ENCODE measurements at regions not wholly inside any gene's neighbourhood (a gene's known extent, or its start where the extent isn't known, plus 50 kb on each side); places are given as distances from the start of the nearest gene placed in this dataset.

DNA sequence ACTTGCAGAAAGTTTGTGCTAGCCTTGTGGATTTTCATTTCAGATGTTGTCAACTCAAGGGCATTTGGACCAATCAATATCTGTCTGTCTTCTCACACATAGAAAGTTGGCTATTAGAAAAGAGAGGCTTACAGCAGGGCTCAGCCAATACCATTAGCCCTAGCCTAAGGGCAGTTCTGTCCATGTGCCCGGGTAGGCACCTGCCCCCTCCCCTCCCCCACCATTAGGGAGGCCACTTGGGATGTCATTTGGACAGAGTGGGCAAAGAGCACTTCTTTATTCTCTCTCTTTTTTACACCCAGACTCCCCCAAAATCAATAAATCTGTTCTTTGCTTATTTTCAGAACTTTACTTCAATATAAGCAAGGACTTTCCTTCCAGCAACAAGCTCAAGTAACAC, 188.5 kb upstream of the MKI67 start:
- intact Hi-C loops (cut with DNase I), result no loop called here
- H3K27me3 ChIP-seq (ENCODE audit: insufficient read depth in 3 of 3, low read length in 2 of 3), result no peaks in the 10 kb centered on the region
- 67 to 70% (median 69%) methylated on average over 1 of the region's 1 CpG for WGBS, 3 donors

DNA sequence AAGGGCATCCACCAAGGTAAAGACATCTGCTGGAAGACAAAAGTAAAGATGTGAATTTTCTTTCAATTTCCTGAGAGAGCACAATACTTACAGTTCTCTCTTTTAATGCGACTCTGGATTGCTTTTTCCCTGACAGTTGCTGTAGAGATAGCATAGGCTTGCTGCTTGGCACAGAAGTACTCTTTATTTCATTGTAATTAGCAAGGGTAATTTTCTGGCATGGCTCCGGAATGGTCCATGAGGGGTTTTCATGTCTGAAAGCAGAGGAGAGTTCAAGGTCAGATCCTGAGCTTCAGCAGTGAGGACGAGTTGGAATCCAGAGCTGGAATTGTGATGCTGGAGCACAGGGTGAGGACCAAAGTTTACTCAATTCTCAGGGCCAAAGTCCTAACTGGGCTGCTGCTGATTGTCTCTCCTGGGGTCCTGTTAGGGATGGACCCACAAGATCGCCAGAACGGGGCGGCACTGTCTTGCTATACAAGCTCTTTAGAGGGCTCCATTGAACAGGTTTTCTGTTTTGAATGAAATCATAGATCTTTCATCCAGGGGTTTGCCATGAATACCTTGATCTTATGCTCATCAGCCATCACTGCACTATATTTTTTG, 190.0 kb upstream of the MKI67 start:
- intact Hi-C loops (cut with DNase I), result no loop called here
- ATAC-seq (no peak), DNase-seq (no peak)
- no peaks in the 10 kb centered on the region for H3K4me1 ChIP-seq
- TF ChIP-seq, protein P1, sequence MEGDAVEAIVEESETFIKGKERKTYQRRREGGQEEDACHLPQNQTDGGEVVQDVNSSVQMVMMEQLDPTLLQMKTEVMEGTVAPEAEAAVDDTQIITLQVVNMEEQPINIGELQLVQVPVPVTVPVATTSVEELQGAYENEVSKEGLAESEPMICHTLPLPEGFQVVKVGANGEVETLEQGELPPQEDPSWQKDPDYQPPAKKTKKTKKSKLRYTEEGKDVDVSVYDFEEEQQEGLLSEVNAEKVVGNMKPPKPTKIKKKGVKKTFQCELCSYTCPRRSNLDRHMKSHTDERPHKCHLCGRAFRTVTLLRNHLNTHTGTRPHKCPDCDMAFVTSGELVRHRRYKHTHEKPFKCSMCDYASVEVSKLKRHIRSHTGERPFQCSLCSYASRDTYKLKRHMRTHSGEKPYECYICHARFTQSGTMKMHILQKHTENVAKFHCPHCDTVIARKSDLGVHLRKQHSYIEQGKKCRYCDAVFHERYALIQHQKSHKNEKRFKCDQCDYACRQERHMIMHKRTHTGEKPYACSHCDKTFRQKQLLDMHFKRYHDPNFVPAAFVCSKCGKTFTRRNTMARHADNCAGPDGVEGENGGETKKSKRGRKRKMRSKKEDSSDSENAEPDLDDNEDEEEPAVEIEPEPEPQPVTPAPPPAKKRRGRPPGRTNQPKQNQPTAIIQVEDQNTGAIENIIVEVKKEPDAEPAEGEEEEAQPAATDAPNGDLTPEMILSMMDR (IDR thresholded peaks at IDR 0.05), result no peak
- no peak overlapping the region for H3K27ac ChIP-seq
- WGBS, 3 donors, result 87 to 88% (median 87%) methylated on average over 6 of the region's 6 CpGs
- H3K9me3 ChIP-seq, result no peaks in the 10 kb centered on the region
- no peaks in the 10 kb centered on the region for H3K36me3 ChIP-seq (ENCODE audit: insufficient read depth in 1 of 2, low read depth in 1 of 2)
- no peaks in the 10 kb centered on the region for H3K27me3 ChIP-seq (ENCODE audit: insufficient read depth in 3 of 3, low read length in 2 of 3)
- H3K4me3 ChIP-seq, result no peak overlapping the region

More for the DNA sequence above, 188.5 kb upstream of the MKI67 start:
- TF ChIP-seq, protein P1 (IDR thresholded peaks at IDR 0.05), result no peak
- Histone ChIP-seq H3K27ac (no peak overlapping the region), H3K4me3 (no peak overlapping the region), H3K36me3 (ENCODE audit: insufficient read depth in 1 of 2, low read depth in 1 of 2) (no peaks in the 10 kb centered on the region), H3K4me1 (no peaks in the 10 kb centered on the region), H3K9me3 (no peaks in the 10 kb centered on the region)
- DNase-seq (no peak), ATAC-seq (no peak)

DNA sequence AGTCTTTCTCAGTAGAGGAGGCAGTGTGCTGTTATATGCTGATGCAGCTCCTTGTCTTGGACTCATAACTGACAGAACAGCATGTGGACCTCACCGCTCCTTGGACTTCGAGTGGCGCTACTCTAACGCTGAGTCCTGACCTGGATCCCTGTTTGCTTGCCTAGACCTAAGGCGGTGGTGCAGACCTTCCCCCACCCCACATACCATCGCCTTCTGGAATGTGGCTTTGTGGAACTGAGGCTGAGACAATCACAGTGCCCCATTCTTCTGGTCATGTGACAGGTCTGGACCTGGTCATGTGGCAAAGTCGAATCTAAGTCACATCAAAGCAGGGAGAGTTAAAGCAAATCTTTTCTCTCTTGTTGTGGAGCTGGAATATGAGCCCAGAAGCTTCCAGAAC, 190.7 kb upstream of the MKI67 start:
- intact Hi-C loops (cut with DNase I), result no loop called here
- H3K36me3 ChIP-seq (ENCODE audit: insufficient read depth in 1 of 2, low read depth in 1 of 2), result no peaks in the 10 kb centered on the region
- ATAC-seq, result no peak
- no peak overlapping the region for H3K27ac ChIP-seq
- TF ChIP-seq, protein P1 (IDR thresholded peaks at IDR 0.05), result no peak
- no peaks in the 10 kb centered on the region for H3K9me3 ChIP-seq
- no peak for DNase-seq
- WGBS, 3 donors, result 92 to 97% (median 94%) methylated on average over 7 of the region's 7 CpGs
- H3K27me3 ChIP-seq (ENCODE audit: insufficient read depth in 3 of 3, low read length in 2 of 3), result no peaks in the 10 kb centered on the region
- H3K4me1 ChIP-seq, result no peaks in the 10 kb centered on the region
- no peak overlapping the region for H3K4me3 ChIP-seq

DNA sequence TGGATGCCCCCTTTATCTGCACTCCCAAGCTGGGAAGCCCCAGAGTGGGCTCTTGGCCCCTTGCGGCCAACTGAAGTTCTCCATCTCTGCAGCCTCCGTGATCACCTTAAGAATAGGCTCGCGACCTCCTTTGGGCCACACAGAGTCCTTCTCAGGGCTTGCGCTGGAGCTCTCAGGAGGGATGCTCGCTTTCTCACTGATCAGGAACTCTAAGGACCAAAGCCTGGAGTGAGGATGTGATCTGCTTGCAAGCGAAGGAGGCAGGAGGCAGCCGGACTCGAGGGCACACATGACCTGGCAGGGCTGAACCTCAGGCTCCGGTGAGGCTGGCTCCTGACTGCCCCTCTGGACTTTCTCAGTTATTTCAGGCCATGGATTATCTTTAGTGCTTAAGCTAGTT, 192.1 kb upstream of the MKI67 start:
- 75 to 81% (median 76%) methylated on average over 10 of the region's 10 CpGs for WGBS, 3 donors
- intact Hi-C loops (cut with DNase I), result no loop called here
- no peaks in the 10 kb centered on the region for H3K36me3 ChIP-seq (ENCODE audit: insufficient read depth in 1 of 2, low read depth in 1 of 2)
- H3K4me1 ChIP-seq, result no peaks in the 10 kb centered on the region
- H3K27ac ChIP-seq, result no peak overlapping the region
- no peaks in the 10 kb centered on the region for H3K9me3 ChIP-seq
- H3K27me3 ChIP-seq (ENCODE audit: insufficient read depth in 3 of 3, low read length in 2 of 3), result no peaks in the 10 kb centered on the region
- no peak for DNase-seq
- no peak overlapping the region for H3K4me3 ChIP-seq
- ATAC-seq, result no peak
- TF ChIP-seq, protein P1 (IDR thresholded peaks at IDR 0.05), result no peak

DNA sequence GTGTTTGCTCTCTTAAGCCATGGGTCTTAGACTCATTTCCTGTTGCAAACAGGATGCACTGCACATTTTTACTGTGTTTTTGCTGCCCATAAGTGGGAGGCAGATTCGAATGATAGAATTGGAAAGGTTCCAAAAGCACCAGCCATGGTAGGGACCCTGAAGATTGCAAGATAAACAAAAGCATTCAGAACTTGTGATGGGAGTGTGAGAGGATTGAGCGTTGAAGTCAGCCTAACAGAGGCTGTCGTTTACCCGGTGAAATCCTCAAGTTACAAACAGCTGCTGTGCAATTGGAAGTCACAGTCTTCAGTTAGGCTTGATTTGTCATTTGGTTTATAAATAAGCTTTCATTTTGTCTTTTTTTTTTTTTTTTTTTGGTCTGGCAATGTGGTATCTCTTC, 192.7 kb upstream of the MKI67 start:
- Histone ChIP-seq H3K27me3 (ENCODE audit: insufficient read depth in 3 of 3, low read length in 2 of 3) (no peaks in the 10 kb centered on the region), H3K4me3 (no peak overlapping the region), H3K27ac (no peak overlapping the region), H3K9me3 (no peaks in the 10 kb centered on the region), H3K36me3 (ENCODE audit: insufficient read depth in 1 of 2, low read depth in 1 of 2) (no peaks in the 10 kb centered on the region), H3K4me1 (no peaks in the 10 kb centered on the region)
- TF ChIP-seq, protein P1 (IDR thresholded peaks at IDR 0.05), result no peak
- no peak for DNase-seq
- intact Hi-C loops (cut with DNase I), result no loop called here
- ATAC-seq, result no peak
- WGBS, 3 donors, result 18 to 29% (median 27%) methylated on average over 4 of the region's 4 CpGs
